ENCODE measurements at regions not wholly inside any gene's neighbourhood (a gene's known extent, or its start where the extent isn't known, plus 50 kb on each side); places are given as distances from the start of the nearest gene placed in this dataset.

DNA sequence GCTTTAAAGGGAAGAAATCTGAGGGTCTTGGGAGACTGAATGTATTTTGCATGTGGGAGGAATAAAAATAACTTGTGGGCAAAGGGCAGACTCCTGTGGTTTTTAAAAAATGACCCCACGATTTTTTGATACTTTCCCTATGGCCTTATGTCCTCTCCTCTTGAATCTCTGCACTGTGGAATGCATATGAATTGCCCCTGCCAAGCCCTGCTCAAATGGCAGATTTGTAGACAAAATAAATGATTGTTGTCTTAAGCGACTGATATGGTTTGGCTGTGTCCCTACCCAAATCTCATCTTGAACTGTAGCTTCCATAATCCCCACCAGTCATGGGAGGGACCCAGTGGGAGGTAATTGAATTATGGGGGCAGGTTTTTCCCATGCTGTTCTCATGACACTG, 223.8 kb downstream of the DACT1 start:
- no CpG with 5 or more reads among the region's 2 CpGs for WGBS (ENCODE audit: insufficient coverage)
- no peaks in the 10 kb centered on the region for H3K27me3 ChIP-seq (ENCODE audit: control insufficient read depth in 2 of 2, insufficient read depth in 2 of 2, low read length in 2 of 2)

DNA sequence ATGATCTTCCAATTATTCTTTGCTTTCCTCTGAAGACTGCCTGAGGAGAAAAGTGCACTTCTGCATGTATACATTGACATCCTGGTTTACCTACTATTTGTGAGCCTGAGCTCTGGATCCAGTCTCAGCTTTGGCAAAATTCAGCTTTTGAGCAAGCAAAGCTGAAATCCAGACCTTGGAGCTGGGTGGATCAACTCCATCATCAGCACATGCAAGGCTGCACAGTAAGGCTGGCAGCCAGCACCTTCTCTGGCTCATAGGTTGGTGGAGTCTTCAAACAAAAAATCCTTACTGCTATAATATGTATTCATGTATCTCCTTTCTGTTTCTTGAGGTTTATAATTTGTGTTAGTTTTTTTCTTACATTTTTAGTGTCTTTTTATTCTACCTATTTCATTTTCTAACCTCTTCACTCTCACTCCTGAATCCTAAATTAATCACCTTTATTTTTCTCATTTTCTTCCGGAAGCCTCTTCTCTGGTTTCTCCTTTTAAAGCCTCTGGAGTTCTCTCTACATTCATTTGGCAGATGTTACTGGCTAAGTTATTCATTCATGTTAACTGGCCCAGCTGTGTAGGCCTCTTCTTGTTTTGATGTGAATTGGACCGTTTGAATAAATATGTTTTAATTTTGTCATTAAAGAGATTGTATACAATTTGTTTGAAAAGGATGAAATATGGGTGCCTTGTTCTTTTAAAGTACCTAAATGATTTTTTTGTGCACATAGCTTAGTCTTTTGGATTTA, 224.8 kb downstream of the DACT1 start:
- no peaks in the 10 kb centered on the region for H3K4me1 ChIP-seq (ENCODE audit: control insufficient read depth in 1 of 2, insufficient read depth in 2 of 2, low read length in 2 of 2)
- no peaks in the 10 kb centered on the region for H3K36me3 ChIP-seq (replicated peaks in 1 of 2; ENCODE audit: control insufficient read depth in 1 of 2, insufficient read depth in 2 of 2, low read length in 2 of 2)
- Mint-ChIP-seq H3K4me3 (no peak overlapping the region), H3K4me1 (peaks cover 4% of the 10 kb centered on the region), H3K36me3 (no peaks in the 10 kb centered on the region), H3K9me3 (peaks cover 10 to 27% (median 21%) of the 10 kb centered on the region in 7 donors), H3K27ac (no peak overlapping the region), H3K27me3 (ENCODE audit: low read depth in 3 of 3) (no peaks in the 10 kb centered on the region)
- H3K27me3 ChIP-seq (ENCODE audit: control insufficient read depth in 2 of 2, insufficient read depth in 2 of 2, low read length in 2 of 2) = no peaks in the 10 kb centered on the region
- no peak overlapping the region for H3K9ac ChIP-seq (ENCODE audit: insufficient read depth, low read length, poor library complexity, severe bottlenecking)
- TF ChIP-seq, protein P1, sequence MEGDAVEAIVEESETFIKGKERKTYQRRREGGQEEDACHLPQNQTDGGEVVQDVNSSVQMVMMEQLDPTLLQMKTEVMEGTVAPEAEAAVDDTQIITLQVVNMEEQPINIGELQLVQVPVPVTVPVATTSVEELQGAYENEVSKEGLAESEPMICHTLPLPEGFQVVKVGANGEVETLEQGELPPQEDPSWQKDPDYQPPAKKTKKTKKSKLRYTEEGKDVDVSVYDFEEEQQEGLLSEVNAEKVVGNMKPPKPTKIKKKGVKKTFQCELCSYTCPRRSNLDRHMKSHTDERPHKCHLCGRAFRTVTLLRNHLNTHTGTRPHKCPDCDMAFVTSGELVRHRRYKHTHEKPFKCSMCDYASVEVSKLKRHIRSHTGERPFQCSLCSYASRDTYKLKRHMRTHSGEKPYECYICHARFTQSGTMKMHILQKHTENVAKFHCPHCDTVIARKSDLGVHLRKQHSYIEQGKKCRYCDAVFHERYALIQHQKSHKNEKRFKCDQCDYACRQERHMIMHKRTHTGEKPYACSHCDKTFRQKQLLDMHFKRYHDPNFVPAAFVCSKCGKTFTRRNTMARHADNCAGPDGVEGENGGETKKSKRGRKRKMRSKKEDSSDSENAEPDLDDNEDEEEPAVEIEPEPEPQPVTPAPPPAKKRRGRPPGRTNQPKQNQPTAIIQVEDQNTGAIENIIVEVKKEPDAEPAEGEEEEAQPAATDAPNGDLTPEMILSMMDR (IDR thresholded peaks at IDR 0.05) = no peak
- no peaks in the 10 kb centered on the region for H3K79me2 ChIP-seq (ENCODE audit: insufficient read depth, low read length)
- intact Hi-C loops (cut with micrococcal nuclease) = no loop called here
- no peak overlapping the region for H3K4me3 ChIP-seq (replicated peaks in 1 of 3; ENCODE audit: low read depth in 2 of 3, low read length in 3 of 3)
- no peak overlapping the region for H3K4me2 ChIP-seq (replicated peaks; ENCODE audit: extremely low read depth, low read length, poor library complexity, severe bottlenecking)
- no peak for DNase-seq
- no peaks in the 10 kb centered on the region for H4K20me1 ChIP-seq (ENCODE audit: insufficient read depth, low read length)
- no peak overlapping the region for H2AFZ ChIP-seq (ENCODE audit: insufficient read depth, low read depth, low read length, poor library complexity, severe bottlenecking)
- H3K27ac ChIP-seq (ENCODE audit: low read depth in 1 of 2, low read length in 2 of 2) = no peak overlapping the region
- WGBS (ENCODE audit: insufficient coverage) = no CpG with 5 or more reads among the region's 2 CpGs
- H3K9me3 ChIP-seq (replicated peaks in 1 of 2; ENCODE audit: control insufficient read depth in 1 of 2, insufficient read depth in 1 of 2, low read length in 2 of 2) = peaks cover 16% of the 10 kb centered on the region in 2 donors

More for the DNA sequence above, 223.8 kb downstream of the DACT1 start:
- Mint-ChIP-seq H3K4me1 (peaks cover 4% of the 10 kb centered on the region), H3K27me3 (ENCODE audit: low read depth in 3 of 3) (no peaks in the 10 kb centered on the region), H3K4me3 (no peak overlapping the region), H3K36me3 (no peaks in the 10 kb centered on the region), H3K27ac (no peak overlapping the region), H3K9me3 (peaks cover 10 to 28% (median 21%) of the 10 kb centered on the region in 7 donors)
- no peak overlapping the region for H3K27ac ChIP-seq (ENCODE audit: low read depth in 1 of 2, low read length in 2 of 2)
- no peak overlapping the region for H3K4me3 ChIP-seq (replicated peaks in 1 of 3; ENCODE audit: low read depth in 2 of 3, low read length in 3 of 3)
- H2AFZ ChIP-seq (ENCODE audit: insufficient read depth, low read depth, low read length, poor library complexity, severe bottlenecking) = no peak overlapping the region
- H3K4me1 ChIP-seq (ENCODE audit: control insufficient read depth in 1 of 2, insufficient read depth in 2 of 2, low read length in 2 of 2) = no peaks in the 10 kb centered on the region
- H3K9me3 ChIP-seq (replicated peaks in 1 of 2; ENCODE audit: control insufficient read depth in 1 of 2, insufficient read depth in 1 of 2, low read length in 2 of 2) = peaks cover 16% of the 10 kb centered on the region in 2 donors
- H4K20me1 ChIP-seq (ENCODE audit: insufficient read depth, low read length) = no peaks in the 10 kb centered on the region
- intact Hi-C loops (cut with micrococcal nuclease) = no loop called here
- no peak overlapping the region for H3K9ac ChIP-seq (ENCODE audit: insufficient read depth, low read length, poor library complexity, severe bottlenecking)
- DNase-seq = no peak
- no peaks in the 10 kb centered on the region for H3K79me2 ChIP-seq (ENCODE audit: insufficient read depth, low read length)
- no peak overlapping the region for H3K4me2 ChIP-seq (replicated peaks; ENCODE audit: extremely low read depth, low read length, poor library complexity, severe bottlenecking)
- no peaks in the 10 kb centered on the region for H3K36me3 ChIP-seq (replicated peaks in 1 of 2; ENCODE audit: control insufficient read depth in 1 of 2, insufficient read depth in 2 of 2, low read length in 2 of 2)
- TF ChIP-seq, protein P1 (IDR thresholded peaks at IDR 0.05) = no peak

Measured in CD14-positive monocyte (primary cell).